HCT116 (cell line): ENCODE measurements at regions not wholly inside any gene's neighbourhood (a gene's known extent, or its start where the extent isn't known, plus 50 kb on each side); places are given as distances from the start of the nearest gene placed in this dataset.

Source experiments
- POLR2A ChIP-seq: IDR thresholded peaks from 2 replicates; pipeline ENCODE4 v1.7.0; 2011; ENCODE audit warnings: borderline replicate concordance; ENCODE audit not compliant: insufficient read depth, insufficient read length; ENCODE audit errors: extremely low read depth
- POLR2AphosphoS5 ChIP-seq: IDR thresholded peaks from 2 replicates; pipeline ENCODE4 v1.6.1; 2011; ENCODE audit warnings: mild to moderate bottlenecking, low read depth, low read length, moderate library complexity
- REST ChIP-seq: IDR thresholded peaks from 2 replicates; pipeline ENCODE4 v1.6.1; 2012; ENCODE audit warnings: low read depth
- SRF ChIP-seq: IDR thresholded peaks from 2 replicates; pipeline ENCODE4 v1.6.1; 2012; ENCODE audit warnings: low read depth
- ZFX ChIP-seq: fragments of 450-650 bp; IDR thresholded peaks from 2 replicates; pipeline ENCODE4 v1.6.1; 2017
- TF ChIP-seq, protein P1 (sequence below), 3 experiments: fragments of 200-600 bp in 1 of 3; sonication (generic) in 1 of 3; IDR thresholded peaks in 2 of 3; conservative IDR thresholded peaks in 1 of 3; 2 replicates each; pipeline ENCODE4 v1.5.1; 2012 to 2017; ENCODE audit warnings: low read depth in 2 of 3, low read length in 2 of 3, antibody characterized with exemption in 1 of 3, borderline replicate concordance in 1 of 3, control low read depth in 1 of 3, mild to moderate bottlenecking in 1 of 3, mixed read lengths in 1 of 3, mixed run types in 1 of 3, moderate library complexity in 1 of 3; ENCODE audit not compliant: insufficient read depth in 1 of 3

DNA sequence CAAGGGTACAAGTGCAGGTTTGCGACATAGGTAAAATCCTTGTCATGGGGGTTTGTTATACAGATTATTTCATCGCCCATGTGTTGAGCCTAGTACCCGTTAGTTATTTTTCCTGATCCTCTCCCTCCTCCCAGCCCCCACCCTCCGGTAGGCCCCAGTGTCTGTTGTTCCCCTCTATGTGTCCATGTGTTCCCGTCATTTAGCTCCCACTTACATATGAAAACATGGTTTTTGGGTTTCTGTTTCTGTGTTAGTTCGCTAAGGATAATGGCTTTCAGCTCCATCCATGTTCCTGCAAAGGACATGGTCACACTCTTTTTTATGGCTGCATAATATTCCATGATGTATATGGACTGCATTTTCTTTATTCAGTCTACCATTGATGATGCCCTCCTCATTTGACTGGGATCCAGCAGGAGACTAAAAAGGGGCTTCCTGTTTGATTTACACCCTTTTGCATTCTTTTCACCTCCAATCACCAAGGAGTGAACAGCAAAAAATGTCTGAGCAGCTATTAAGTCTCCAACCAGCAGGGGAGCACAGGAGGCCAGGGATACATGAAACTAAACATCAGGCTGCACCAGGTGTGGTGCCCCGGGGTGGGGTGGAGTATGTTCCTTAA, 188.2 kb downstream of the SKIDA1 start (continued):
- TF ChIP-seq REST = no peak
- no peak for TF ChIP-seq POLR2AphosphoS5
- TF ChIP-seq, protein P1, sequence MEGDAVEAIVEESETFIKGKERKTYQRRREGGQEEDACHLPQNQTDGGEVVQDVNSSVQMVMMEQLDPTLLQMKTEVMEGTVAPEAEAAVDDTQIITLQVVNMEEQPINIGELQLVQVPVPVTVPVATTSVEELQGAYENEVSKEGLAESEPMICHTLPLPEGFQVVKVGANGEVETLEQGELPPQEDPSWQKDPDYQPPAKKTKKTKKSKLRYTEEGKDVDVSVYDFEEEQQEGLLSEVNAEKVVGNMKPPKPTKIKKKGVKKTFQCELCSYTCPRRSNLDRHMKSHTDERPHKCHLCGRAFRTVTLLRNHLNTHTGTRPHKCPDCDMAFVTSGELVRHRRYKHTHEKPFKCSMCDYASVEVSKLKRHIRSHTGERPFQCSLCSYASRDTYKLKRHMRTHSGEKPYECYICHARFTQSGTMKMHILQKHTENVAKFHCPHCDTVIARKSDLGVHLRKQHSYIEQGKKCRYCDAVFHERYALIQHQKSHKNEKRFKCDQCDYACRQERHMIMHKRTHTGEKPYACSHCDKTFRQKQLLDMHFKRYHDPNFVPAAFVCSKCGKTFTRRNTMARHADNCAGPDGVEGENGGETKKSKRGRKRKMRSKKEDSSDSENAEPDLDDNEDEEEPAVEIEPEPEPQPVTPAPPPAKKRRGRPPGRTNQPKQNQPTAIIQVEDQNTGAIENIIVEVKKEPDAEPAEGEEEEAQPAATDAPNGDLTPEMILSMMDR (IDR thresholded peaks at IDR 0.05 in 2 of 3, conservative IDR thresholded peaks at IDR 0.05 in 1 of 3; ENCODE audit: borderline replicate concordance in 1 of 3, insufficient read depth in 1 of 3, low read depth in 2 of 3, low read length in 2 of 3) = peak in 2 of 3 experiments; percentile 30 to 37; a peak in 3 of 6 replicates
- no peak for TF ChIP-seq ZFX
- no peak; the same call in none of the 2 replicates for TF ChIP-seq SRF
- TF ChIP-seq POLR2A = no peak
- TF ChIP-seq, all 23 proteins: peak for 5
